IMR-90 (cell line): ENCODE measurements at regions not wholly inside any gene's neighbourhood (a gene's known extent, or its start where the extent isn't known, plus 50 kb on each side); places are given as distances from the start of the nearest gene placed in this dataset.

Experiments used
- ATAC-seq: fragments of 200-7000 bp; cut with Tn5 transposase; 2 replicates; pipeline ENCODE4 v1.9.1; 2020; ENCODE audit warnings: low read depth, mild to moderate bottlenecking, moderate library complexity
- BruUV-seq: library from RNA; stranded (reverse); fragments of 400-500 nt; replicated peaks from 2 replicates; lab custom pipeline; 2021; lab: Mats Ljungman, UMichigan
- CTCF ChIA-PET: fragments of 300-600 bp; formaldehyde crosslinking; extraction: SDS; loops from one replicate; lab custom pipeline; 2021; ENCODE audit warnings: antibody characterized with exemption; lab: Yijun Ruan, JAX
- POLR2A ChIA-PET: fragments of 300-600 bp; sonication (Branson Sonifier 250); formaldehyde crosslinking; loops from one replicate; lab custom pipeline; 2022; ENCODE audit warnings: antibody characterized with exemption; ENCODE audit not compliant: unreplicated experiment; lab: Charles Lee
- DNase-seq: peaks from one replicate; pipeline ENCODE4 v3.0.0; 2013
- H2AFZ ChIP-seq: replicated peaks from 2 replicates; pipeline ENCODE3; 2013; ENCODE audit warnings: low read length, mild to moderate bottlenecking; ENCODE audit not compliant: poor library complexity
- H2AK5ac ChIP-seq: 2 replicates; pipeline ENCODE4 v1.6.1; 2013; ENCODE audit warnings: low read depth, low read length, inconsistent platforms
- H2AK9ac ChIP-seq: replicated peaks from 2 replicates; pipeline ENCODE3; 2013; ENCODE audit warnings: mild to moderate bottlenecking, low read depth, low read length, moderate library complexity; ENCODE audit not compliant: poor library complexity
- H2BK120ac ChIP-seq: 2 replicates; pipeline ENCODE4 v1.6.1; 2013; ENCODE audit warnings: low read depth, low read length, inconsistent platforms
- H2BK15ac ChIP-seq: 3 replicates; pipeline ENCODE4 v1.6.1; 2013; ENCODE audit warnings: low read depth, low read length, inconsistent platforms
- H2BK20ac ChIP-seq: 2 replicates; pipeline ENCODE4 v1.6.1; 2013; ENCODE audit warnings: low read depth, mild to moderate bottlenecking, inconsistent platforms, low read length, moderate library complexity
- H2BK5ac ChIP-seq: 2 replicates; pipeline ENCODE4 v1.6.1; 2013; ENCODE audit warnings: mild to moderate bottlenecking, low read depth, low read length, inconsistent platforms; ENCODE audit not compliant: poor library complexity, severe bottlenecking
- H3K14ac ChIP-seq: replicated peaks from 2 replicates; pipeline ENCODE4 v1.6.1; 2013; ENCODE audit warnings: low read depth, low read length, inconsistent platforms
- H3K18ac ChIP-seq: 2 replicates; pipeline ENCODE4 v1.6.1; 2013; ENCODE audit warnings: low read depth, low read length, control low read depth
- H3K23ac ChIP-seq: 2 replicates; pipeline ENCODE4 v1.6.1; 2013; ENCODE audit warnings: low read depth, low read length, inconsistent platforms
- H3K27ac ChIP-seq: 2 replicates; pipeline ENCODE4 v1.5.1; 2013; ENCODE audit warnings: mild to moderate bottlenecking, control low read depth, low read length; ENCODE audit not compliant: insufficient read depth
- H3K27me3 ChIP-seq: 2 replicates; pipeline ENCODE4 v1.6.1; 2013; ENCODE audit warnings: low read length; ENCODE audit not compliant: control insufficient read depth, insufficient read depth
- H3K36me3 ChIP-seq: 2 replicates; pipeline ENCODE4 v1.6.1; 2013; ENCODE audit warnings: low read length, mixed read lengths; ENCODE audit not compliant: control insufficient read depth, insufficient read depth
- H3K4ac ChIP-seq: 2 replicates; pipeline ENCODE4 v1.6.1; 2013; ENCODE audit warnings: low read depth, low read length, inconsistent platforms
- H3K4me1 ChIP-seq: 2 replicates; pipeline ENCODE4 v1.6.1; 2013; ENCODE audit warnings: low read length, mixed read lengths; ENCODE audit not compliant: control insufficient read depth, insufficient read depth
- H3K4me2 ChIP-seq: 2 replicates; pipeline ENCODE4 v1.6.1; 2013; ENCODE audit warnings: low read depth, mild to moderate bottlenecking, control low read depth, low read length, moderate library complexity
- H3K4me3 ChIP-seq: 2 replicates; pipeline ENCODE4 v1.5.1; 2013; ENCODE audit warnings: low read depth, mild to moderate bottlenecking, control low read depth, low read length, moderate library complexity; ENCODE audit not compliant: insufficient read depth
- H3K56ac ChIP-seq: 2 replicates; pipeline ENCODE4 v1.6.1; 2013; ENCODE audit warnings: low read length, inconsistent platforms; ENCODE audit not compliant: insufficient read depth; ENCODE audit errors: extremely low read depth
- H3K79me1 ChIP-seq, 2 experiments: 2 replicates each; pipeline ENCODE4 v1.6.1; 2013; ENCODE audit warnings: low read length in 2 of 2, inconsistent platforms in 1 of 2, low read depth in 1 of 2
- H3K9ac ChIP-seq: 2 replicates; pipeline ENCODE4 v1.6.1; 2013; ENCODE audit warnings: low read depth, low read length, control low read depth
- H3K9me1 ChIP-seq: 2 replicates; pipeline ENCODE4 v1.6.1; 2013; ENCODE audit warnings: low read length, inconsistent platforms; ENCODE audit not compliant: insufficient read depth
- H3K9me3 ChIP-seq: 2 replicates; pipeline ENCODE4 v1.6.1; 2013; ENCODE audit warnings: low read length; ENCODE audit not compliant: control insufficient read depth, insufficient read depth
- H4K20me1 ChIP-seq: 2 replicates; pipeline ENCODE4 v1.6.1; 2013; ENCODE audit warnings: low read length, inconsistent platforms; ENCODE audit not compliant: insufficient read depth
- H4K5ac ChIP-seq: 2 replicates; pipeline ENCODE4 v1.6.1; 2013; ENCODE audit warnings: mild to moderate bottlenecking, low read depth, low read length, control low read depth
- H4K8ac ChIP-seq, 2 experiments: 2 replicates each; pipeline ENCODE4 v1.6.1; 2013; ENCODE audit warnings: low read depth in 2 of 2, low read length in 2 of 2, control low read depth in 1 of 2, inconsistent platforms in 1 of 2
- H4K91ac ChIP-seq: 2 replicates; pipeline ENCODE4 v1.6.1; 2013; ENCODE audit warnings: low read depth, low read length, inconsistent platforms; ENCODE audit not compliant: insufficient read depth
- BHLHE40 ChIP-seq: fragments of 150-350 bp; IDR thresholded peaks from 2 replicates; pipeline ENCODE4 v1.6.1; 2016; ENCODE audit warnings: mild to moderate bottlenecking, low read depth, low read length
- CHD1 ChIP-seq: IDR thresholded peaks from 2 replicates; pipeline ENCODE4 v1.6.1; 2012; ENCODE audit warnings: low read depth, low read length, improper control_type of control experiment
- FOS ChIP-seq: fragments of 150-350 bp; IDR thresholded peaks from 2 replicates; pipeline ENCODE4 v1.6.1; 2016; ENCODE audit warnings: low read depth, low read length
- MAZ ChIP-seq: IDR thresholded peaks from 2 replicates; pipeline ENCODE4 v1.6.1; 2012; ENCODE audit warnings: low read depth, mild to moderate bottlenecking, low read length, improper control_type of control experiment, moderate library complexity, borderline replicate concordance
- NFE2L2 ChIP-seq: fragments of 150-350 bp; IDR thresholded peaks from 2 replicates; pipeline ENCODE4 v1.6.1; 2016; ENCODE audit warnings: low read depth, mild to moderate bottlenecking, low read length
- POLR2A ChIP-seq: IDR thresholded peaks from 2 replicates; pipeline ENCODE4 v1.6.1; 2012; ENCODE audit warnings: mild to moderate bottlenecking, low read depth, low read length
- RCOR1 ChIP-seq: IDR thresholded peaks from 2 replicates; pipeline ENCODE4 v1.6.1; 2012; ENCODE audit warnings: mild to moderate bottlenecking, low read length, improper control_type of control experiment; ENCODE audit not compliant: insufficient replicate concordance
- SMC3 ChIP-seq: fragments of 150-350 bp; IDR thresholded peaks from 2 replicates; pipeline ENCODE4 v1.6.1; 2016; ENCODE audit warnings: low read depth, mild to moderate bottlenecking, antibody characterized with exemption, low read length, moderate library complexity
- WGBS, 2 experiments: methylation state at CpG; one replicate each; pipeline versions ENCODE4 v1.1.5 to v1.1.7; 2013; ENCODE audit warnings: missing lambda C conversion rate in 2 of 2; ENCODE audit not compliant: insufficient read length in 1 of 2; ENCODE audit errors: extremely low coverage in 2 of 2; 5-methylcytosine and 5-hydroxymethylcytosine counted together
- dilution Hi-C: fragments of 300-500 bp; cut with HindIII; formaldehyde crosslinking; loops from one replicate; pipeline ENCODE4 v1.14.3; 2018; ENCODE audit warnings: low sequenced_read_pairs; ENCODE audit not compliant: unreplicated experiment
- in situ Hi-C: fragments of 300-500 bp; cut with MboI; formaldehyde crosslinking; loops from 3 replicates; pipeline ENCODE4 v1.14.3; 2019; ENCODE audit warnings: low sequenced_read_pairs, inconsistent platforms, mixed read lengths
- intact Hi-C: fragments of 100-400 bp; cut with micrococcal nuclease; formaldehyde crosslinking; loops from 2 replicates; pipeline ENCODE4 v1.10.0; 2022
- TF ChIP-seq, protein P1 (sequence below): conservative IDR thresholded peaks from 2 replicates; pipeline ENCODE4 v1.5.1; 2012; ENCODE audit warnings: mild to moderate bottlenecking, low read depth, low read length, improper control_type of control experiment
- TF ChIP-seq, protein P2 (sequence below): fragments of 150-350 bp; IDR thresholded peaks from 2 replicates; pipeline ENCODE4 v1.6.1; 2017; ENCODE audit warnings: mild to moderate bottlenecking, antibody characterized with exemption, low read length, low read depth

DNA sequence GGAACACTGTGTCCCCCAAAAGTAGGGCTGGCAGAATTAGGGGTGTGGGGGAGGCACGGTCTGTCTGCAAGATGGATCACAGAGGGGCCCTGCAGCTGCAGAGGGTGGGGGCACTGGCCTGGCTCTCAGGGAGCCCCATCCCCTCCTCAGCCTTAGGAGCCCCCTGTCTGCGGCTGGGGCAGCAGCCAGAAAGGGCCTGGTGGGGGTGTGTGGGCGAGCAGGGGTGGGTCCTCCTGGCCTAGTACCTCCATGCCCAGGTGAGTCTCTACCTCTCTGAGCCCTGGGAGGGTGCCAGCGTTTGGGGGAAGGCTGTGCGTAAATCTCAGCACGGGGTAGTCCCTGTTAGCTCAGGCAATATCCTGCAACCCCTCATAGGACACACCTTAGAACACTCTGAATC is 280.5 kb upstream of the PPP2R2D start:
- Histone ChIP-seq H2BK15ac (no peak overlapping the region), H3K27ac (no peak overlapping the region), H3K9me1 (no peaks in the 10 kb centered on the region), H2BK20ac (no peak overlapping the region), H2AK9ac (no peak overlapping the region), H4K8ac (no peak overlapping the region), H3K4me1 (no peaks in the 10 kb centered on the region), H3K9ac (no peak overlapping the region), H3K4me2 (no peak overlapping the region), H3K56ac (no peak overlapping the region), H4K20me1 (no peaks in the 10 kb centered on the region), H3K23ac (no peak overlapping the region), H2BK5ac (no peak overlapping the region), H3K27me3 (no peaks in the 10 kb centered on the region), H2AK5ac (no peak overlapping the region), H2BK120ac (no peak overlapping the region), H2AFZ (no peak overlapping the region), H3K4ac (no peak overlapping the region), H3K9me3 (peaks cover 38% of the 10 kb centered on the region), H3K79me1 (no peaks in the 10 kb centered on the region), H3K14ac (no peak overlapping the region), H4K5ac (no peak overlapping the region), H4K91ac (no peak overlapping the region), H3K36me3 (no peaks in the 10 kb centered on the region), H3K4me3 (no peak overlapping the region), H3K18ac (no peak overlapping the region)
- POLR2A ChIA-PET: no interaction called here
- WGBS, 2 experiments: no CpG with 5 or more reads among the region's 6 CpGs
- intact Hi-C loops: no loop called here
- in situ Hi-C loops: no loop called here
- TF ChIP-seq FOS (no peak), SMC3 (no peak), BHLHE40 (no peak), RCOR1 (no peak), POLR2A (no peak), CHD1 (no peak), MAZ (no peak), NFE2L2 (no peak)
- TF ChIP-seq, protein P1, sequence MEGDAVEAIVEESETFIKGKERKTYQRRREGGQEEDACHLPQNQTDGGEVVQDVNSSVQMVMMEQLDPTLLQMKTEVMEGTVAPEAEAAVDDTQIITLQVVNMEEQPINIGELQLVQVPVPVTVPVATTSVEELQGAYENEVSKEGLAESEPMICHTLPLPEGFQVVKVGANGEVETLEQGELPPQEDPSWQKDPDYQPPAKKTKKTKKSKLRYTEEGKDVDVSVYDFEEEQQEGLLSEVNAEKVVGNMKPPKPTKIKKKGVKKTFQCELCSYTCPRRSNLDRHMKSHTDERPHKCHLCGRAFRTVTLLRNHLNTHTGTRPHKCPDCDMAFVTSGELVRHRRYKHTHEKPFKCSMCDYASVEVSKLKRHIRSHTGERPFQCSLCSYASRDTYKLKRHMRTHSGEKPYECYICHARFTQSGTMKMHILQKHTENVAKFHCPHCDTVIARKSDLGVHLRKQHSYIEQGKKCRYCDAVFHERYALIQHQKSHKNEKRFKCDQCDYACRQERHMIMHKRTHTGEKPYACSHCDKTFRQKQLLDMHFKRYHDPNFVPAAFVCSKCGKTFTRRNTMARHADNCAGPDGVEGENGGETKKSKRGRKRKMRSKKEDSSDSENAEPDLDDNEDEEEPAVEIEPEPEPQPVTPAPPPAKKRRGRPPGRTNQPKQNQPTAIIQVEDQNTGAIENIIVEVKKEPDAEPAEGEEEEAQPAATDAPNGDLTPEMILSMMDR: no peak
- TF ChIP-seq, protein P2, sequence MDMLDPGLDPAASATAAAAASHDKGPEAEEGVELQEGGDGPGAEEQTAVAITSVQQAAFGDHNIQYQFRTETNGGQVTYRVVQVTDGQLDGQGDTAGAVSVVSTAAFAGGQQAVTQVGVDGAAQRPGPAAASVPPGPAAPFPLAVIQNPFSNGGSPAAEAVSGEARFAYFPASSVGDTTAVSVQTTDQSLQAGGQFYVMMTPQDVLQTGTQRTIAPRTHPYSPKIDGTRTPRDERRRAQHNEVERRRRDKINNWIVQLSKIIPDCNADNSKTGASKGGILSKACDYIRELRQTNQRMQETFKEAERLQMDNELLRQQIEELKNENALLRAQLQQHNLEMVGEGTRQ: no peak
- DNase-seq (no peak), ATAC-seq (no peak)
- CTCF ChIA-PET: no interaction called here
- no TSS peak for BruUV-seq
- dilution Hi-C loops: no loop called here
